ENCODE measurements at regions not wholly inside any gene's neighbourhood (a gene's known extent, or its start where the extent isn't known, plus 50 kb on each side); places are given as distances from the start of the nearest gene placed in this dataset.
A peak's percentile ranks its signal among the peaks of the same experiment; 100 is the strongest.

DNA sequence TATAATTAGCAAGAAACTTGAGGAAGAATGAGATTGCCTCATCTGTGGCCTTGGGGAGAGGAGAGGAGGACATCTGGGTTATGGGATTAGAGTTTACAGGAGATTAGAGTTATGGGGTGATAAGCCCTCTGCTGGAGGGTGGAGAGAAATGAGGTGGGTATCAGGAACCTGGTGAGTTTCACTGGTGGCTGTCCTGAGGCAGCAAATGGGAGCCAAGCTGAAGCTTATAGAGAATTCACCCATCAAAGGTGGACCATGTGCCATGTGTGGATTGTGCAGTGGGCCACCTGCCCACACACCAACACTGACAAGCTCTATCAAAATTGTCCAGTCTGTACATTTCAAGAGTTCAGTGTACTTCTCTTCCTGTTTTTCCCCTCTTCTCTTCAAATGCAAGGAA is 135.3 kb downstream of the AEBP2 start:
- Histone ChIP-seq H3K4me1 (ENCODE audit: control insufficient read depth, insufficient read depth, low read length) (peaks cover 26% of the 10 kb centered on the region), H3K4me3 (ENCODE audit: insufficient read depth, low read depth, low read length) (no peak overlapping the region), H3K9ac (ENCODE audit: low read depth, low read length) (no peak overlapping the region), H3K4ac (ENCODE audit: low read depth, low read length) (peak overlapping the region; percentile 88), H3K9me1 (ENCODE audit: insufficient read depth, low read length) (peaks cover 6% of the 10 kb centered on the region), H3K56ac (ENCODE audit: extremely low read depth, insufficient read depth, low read length) (no peak overlapping the region), H3K27me3 (ENCODE audit: control insufficient read depth, insufficient read depth, low read length) (no peaks in the 10 kb centered on the region), H3K23ac (ENCODE audit: low read depth, low read length) (peak overlapping the region; percentile 76; the same call in 1 of the 2 replicates), H4K8ac (ENCODE audit: low read depth in 2 of 2, low read length in 2 of 2) (peak overlapping the region; percentile 38 to 79), H3K9me3 (ENCODE audit: control insufficient read depth, insufficient read depth, low read length) (no peaks in the 10 kb centered on the region), H4K20me1 (ENCODE audit: insufficient read depth, low read length) (no peaks in the 10 kb centered on the region), H3K36me3 (ENCODE audit: control insufficient read depth, insufficient read depth, low read length) (no peaks in the 10 kb centered on the region), H3K18ac (ENCODE audit: low read depth, low read length) (peak overlapping the region; percentile 96), H2AFZ (replicated peaks; ENCODE audit: low read length, poor library complexity) (peak overlapping the region; percentile 48), H3K27ac (ENCODE audit: insufficient read depth, low read length) (peak overlapping the region; percentile 79), H3K14ac (replicated peaks; ENCODE audit: low read depth, low read length) (peak overlapping the region; percentile 83), H3K79me1 (ENCODE audit: low read depth in 1 of 2, low read length in 2 of 2) (no peaks in the 10 kb centered on the region), H2BK15ac (ENCODE audit: low read depth, low read length) (peak overlapping the region; percentile 46; the same call in 2 of the 3 replicates), H2BK5ac (ENCODE audit: low read depth, low read length, poor library complexity, severe bottlenecking) (peak overlapping the region; percentile 94), H2AK5ac (ENCODE audit: low read depth, low read length) (peak overlapping the region; percentile 87; the same call in 1 of the 2 replicates), H4K5ac (ENCODE audit: low read depth, low read length) (peak overlapping the region; percentile 72), H4K91ac (ENCODE audit: insufficient read depth, low read depth, low read length) (peak overlapping the region; percentile 91), H2BK20ac (ENCODE audit: low read depth, low read length) (peak overlapping the region; percentile 89), H2BK120ac (ENCODE audit: low read depth, low read length) (peak overlapping the region; percentile 84), H2AK9ac (replicated peaks; ENCODE audit: low read depth, low read length, poor library complexity) (no peak overlapping the region), H3K4me2 (ENCODE audit: low read depth, low read length) (no peak overlapping the region)
- DNase-seq = peak; percentile 5
- TF ChIP-seq CEBPB (IDR thresholded peaks at IDR 0.05; ENCODE audit: low read depth, low read length) = no peak
- TF ChIP-seq, protein P1, sequence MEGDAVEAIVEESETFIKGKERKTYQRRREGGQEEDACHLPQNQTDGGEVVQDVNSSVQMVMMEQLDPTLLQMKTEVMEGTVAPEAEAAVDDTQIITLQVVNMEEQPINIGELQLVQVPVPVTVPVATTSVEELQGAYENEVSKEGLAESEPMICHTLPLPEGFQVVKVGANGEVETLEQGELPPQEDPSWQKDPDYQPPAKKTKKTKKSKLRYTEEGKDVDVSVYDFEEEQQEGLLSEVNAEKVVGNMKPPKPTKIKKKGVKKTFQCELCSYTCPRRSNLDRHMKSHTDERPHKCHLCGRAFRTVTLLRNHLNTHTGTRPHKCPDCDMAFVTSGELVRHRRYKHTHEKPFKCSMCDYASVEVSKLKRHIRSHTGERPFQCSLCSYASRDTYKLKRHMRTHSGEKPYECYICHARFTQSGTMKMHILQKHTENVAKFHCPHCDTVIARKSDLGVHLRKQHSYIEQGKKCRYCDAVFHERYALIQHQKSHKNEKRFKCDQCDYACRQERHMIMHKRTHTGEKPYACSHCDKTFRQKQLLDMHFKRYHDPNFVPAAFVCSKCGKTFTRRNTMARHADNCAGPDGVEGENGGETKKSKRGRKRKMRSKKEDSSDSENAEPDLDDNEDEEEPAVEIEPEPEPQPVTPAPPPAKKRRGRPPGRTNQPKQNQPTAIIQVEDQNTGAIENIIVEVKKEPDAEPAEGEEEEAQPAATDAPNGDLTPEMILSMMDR (conservative IDR thresholded peaks at IDR 0.05; ENCODE audit: low read depth, low read length) = 0 out of 2 replicates have a peak, but pooled peaks have one; percentile 9
- ChIA-PET POLR2A (ENCODE audit: unreplicated experiment) (no interaction called here), CTCF (interaction anchor here (0.7 to 1.3 kb wide), 4 partner anchors 15 to 165 kb away, joined by 3 to 11 read pairs (median 4); no protein-coding TSS in a partner anchor)
- BruUV-seq (replicated peaks) = no TSS peak
- dilution Hi-C loops (cut with HindIII; ENCODE audit: low sequenced_read_pairs, unreplicated experiment) (no loop called here), in situ Hi-C loops (cut with MboI; ENCODE audit: low sequenced_read_pairs) (no loop called here), intact Hi-C loops (cut with micrococcal nuclease) (loop anchor here (5.0 to 10.0 kb wide), 2 partner anchors 163 to 320 kb away; no protein-coding TSS in a partner anchor)
- no peak for ATAC-seq (ENCODE audit: low read depth)
